PC-9 (cell line): ENCODE measurements at regions not wholly inside any gene's neighbourhood (a gene's known extent, or its start where the extent isn't known, plus 50 kb on each side); places are given as distances from the start of the nearest gene placed in this dataset.

Experiments used
- BruUV-seq: library from RNA; stranded (reverse); fragments of 400-500 nt; replicated peaks from 2 replicates; lab custom pipeline; 2021; lab: Mats Ljungman, UMichigan
- CTCF ChIA-PET: fragments of 300-600 bp; sonication (Branson Sonifier 250); formaldehyde crosslinking; loops from one replicate; lab custom pipeline; 2022; ENCODE audit warnings: antibody characterized with exemption; lab: Charles Lee
- POLR2A ChIA-PET: fragments of 300-600 bp; sonication (Branson Sonifier 250); formaldehyde crosslinking; loops from one replicate; lab custom pipeline; 2022; ENCODE audit warnings: antibody characterized with exemption; ENCODE audit not compliant: unreplicated experiment; lab: Charles Lee
- DNase-seq, 2 experiments: peaks; one replicate each; pipeline versions ENCODE4 v3.0.0 to v3.0.0-alpha.2; 2015 to 2022; ENCODE audit warnings: mixed read lengths in 1 of 2
- H2AFZ ChIP-seq: fragments of 200-600 bp; sonication (generic); 2 replicates; pipeline ENCODE4 v1.8.1; 2017; ENCODE audit warnings: antibody characterized with exemption
- H3F3A ChIP-seq: fragments of 200-600 bp; sonication (generic); 2 replicates; pipeline ENCODE4 v1.8.1; 2017; ENCODE audit warnings: antibody characterized with exemption, mild to moderate bottlenecking, low read depth; ENCODE audit not compliant: insufficient read depth
- H3K27ac ChIP-seq: fragments of 200-600 bp; sonication (generic); 2 replicates; pipeline ENCODE4 v1.6.1; 2016; ENCODE audit warnings: mixed run types
- H3K27me3 ChIP-seq: fragments of 200-600 bp; sonication (generic); 2 replicates; pipeline ENCODE4 v1.6.1; 2016; ENCODE audit warnings: low read depth, mixed run types; ENCODE audit not compliant: insufficient read depth
- H3K36me3 ChIP-seq: fragments of 200-600 bp; sonication (generic); 2 replicates; pipeline ENCODE4 v1.6.1; 2016; ENCODE audit warnings: low read depth, mixed run types
- H3K4me1 ChIP-seq: fragments of 200-600 bp; sonication (generic); replicated peaks from 2 replicates; pipeline ENCODE4 v1.6.1; 2016; ENCODE audit warnings: mixed run types; ENCODE audit not compliant: insufficient read depth
- H3K4me2 ChIP-seq: fragments of 200-600 bp; sonication (generic); 2 replicates; pipeline ENCODE4 v1.6.1; 2017; ENCODE audit warnings: mixed run types
- H3K4me3 ChIP-seq: fragments of 200-600 bp; sonication (generic); 2 replicates; pipeline ENCODE4 v1.6.1; 2016; ENCODE audit warnings: mixed run types
- H3K79me2 ChIP-seq: fragments of 200-600 bp; sonication (generic); 2 replicates; pipeline ENCODE4 v1.6.1; 2017; ENCODE audit warnings: low read depth, mixed run types
- H3K9me2 ChIP-seq: fragments of 200-600 bp; sonication (generic); 2 replicates; pipeline ENCODE4 v1.8.1; 2017; ENCODE audit warnings: mild to moderate bottlenecking; ENCODE audit not compliant: insufficient read depth
- H3K9me3 ChIP-seq: fragments of 200-600 bp; sonication (generic); 2 replicates; pipeline ENCODE4 v1.8.1; 2016; ENCODE audit warnings: low read depth; ENCODE audit not compliant: insufficient read depth
- H4K20me1 ChIP-seq: fragments of 200-600 bp; sonication (generic); 2 replicates; pipeline ENCODE4 v1.8.1; 2017; ENCODE audit not compliant: insufficient read depth
- CTCF ChIP-seq: fragments of 200-600 bp; sonication (generic); conservative IDR thresholded peaks from 2 replicates; pipeline ENCODE4 v1.6.1; 2017; ENCODE audit warnings: mixed run types, antibody characterized with exemption, mild to moderate bottlenecking, moderate library complexity
- EZH2 ChIP-seq: fragments of 200-600 bp; sonication (generic); IDR thresholded peaks from 2 replicates; pipeline ENCODE4 v1.8.0; 2017; ENCODE audit warnings: antibody characterized with exemption, low read depth
- intact Hi-C: fragments of 100-400 bp; cut with micrococcal nuclease; formaldehyde crosslinking; loops from one replicate; pipeline ENCODE4 v1.10.0; 2022; ENCODE audit not compliant: unreplicated experiment

GRCh38 chr4:116838609-116839008, 246.8 kb downstream of the TRAM1L1 start:
- Histone ChIP-seq H3K79me2 (no peaks in the 10 kb centered on the region), H3K27me3 (no peaks in the 10 kb centered on the region), H3K9me3 (no peaks in the 10 kb centered on the region), H3K4me2 (no peak overlapping the region), H3K36me3 (no peaks in the 10 kb centered on the region), H3K27ac (no peak overlapping the region), H2AFZ (no peak overlapping the region), H4K20me1 (no peaks in the 10 kb centered on the region), H3F3A (no peaks in the 10 kb centered on the region), H3K9me2 (no peaks in the 10 kb centered on the region), H3K4me3 (no peak overlapping the region), H3K4me1 (no peaks in the 10 kb centered on the region)
- TF ChIP-seq EZH2 (no peak), CTCF (no peak)
- no peak for DNase-seq
- POLR2A ChIA-PET, result no interaction called here
- intact Hi-C loops, result no loop called here
- BruUV-seq, result no TSS peak
- CTCF ChIA-PET, result no interaction called here

- Histone ChIP-seq H3K4me1 (no peaks in the 10 kb centered on the region), H3K27me3 (no peaks in the 10 kb centered on the region), H3K4me3 (no peak overlapping the region), H3K9me2 (no peaks in the 10 kb centered on the region; the same call in 1 of the 2 replicates), H3K79me2 (no peaks in the 10 kb centered on the region), H3K9me3 (no peaks in the 10 kb centered on the region), H2AFZ (no peak overlapping the region), H3K4me2 (no peak overlapping the region), H3F3A (no peaks in the 10 kb centered on the region), H4K20me1 (no peaks in the 10 kb centered on the region), H3K36me3 (no peaks in the 10 kb centered on the region), H3K27ac (no peak overlapping the region)
- POLR2A ChIA-PET, result no interaction called here
- DNase-seq, result no peak
- CTCF ChIA-PET, result no interaction called here
- BruUV-seq, result no TSS peak
- intact Hi-C loops, result no loop called here
- no peak for TF ChIP-seq EZH2
These were observed 256.2 kb downstream of the TRAM1L1 start for GRCh38 chr4:116829187-116829586.

GRCh38 chr4:116824172-116824571, 261.2 kb downstream of the TRAM1L1 start:
- ChIA-PET POLR2A (no interaction called here), CTCF (no interaction called here)
- no peak for DNase-seq

More at GRCh38 chr4:116824172-116824571, 261.2 kb downstream of the TRAM1L1 start:
- Histone ChIP-seq H3K27ac (no peak overlapping the region), H3K9me3 (no peaks in the 10 kb centered on the region), H3K79me2 (no peaks in the 10 kb centered on the region), H3K4me1 (no peaks in the 10 kb centered on the region), H3K9me2 (no peaks in the 10 kb centered on the region; the same call in 1 of the 2 replicates), H3K27me3 (no peaks in the 10 kb centered on the region), H4K20me1 (no peaks in the 10 kb centered on the region), H3K4me2 (no peak overlapping the region), H3F3A (no peaks in the 10 kb centered on the region), H2AFZ (no peak overlapping the region), H3K4me3 (no peak overlapping the region), H3K36me3 (no peaks in the 10 kb centered on the region)
- intact Hi-C loops, result no loop called here
- TF ChIP-seq EZH2 (no peak), CTCF (no peak)
- no TSS peak for BruUV-seq
